Mucosa of stomach (tissue), 1 donor: ENCODE measurements at regions not wholly inside any gene's neighbourhood (a gene's known extent, or its start where the extent isn't known, plus 50 kb on each side); places are given as distances from the start of the nearest gene placed in this dataset.

ENCODE experiments used
- H3K27me3 ChIP-seq: one replicate; pipeline ENCODE4 v1.7.0; 2013; ENCODE audit warnings: mild to moderate bottlenecking, low read length; ENCODE audit not compliant: control insufficient read depth, insufficient read depth
- H3K36me3 ChIP-seq: one replicate; pipeline ENCODE4 v1.7.0; 2013; ENCODE audit warnings: low read length; ENCODE audit not compliant: control insufficient read depth, insufficient read depth
- H3K4me1 ChIP-seq: one replicate; pipeline ENCODE4 v1.7.0; 2013; ENCODE audit warnings: mild to moderate bottlenecking, low read length; ENCODE audit not compliant: control insufficient read depth, insufficient read depth
- H3K4me3 ChIP-seq: one replicate; pipeline ENCODE4 v1.7.0; 2013; ENCODE audit warnings: low read length
- H3K9ac ChIP-seq: one replicate; pipeline ENCODE4 v1.7.0; 2013; ENCODE audit warnings: mild to moderate bottlenecking, low read length, moderate library complexity
- H3K9me3 ChIP-seq: one replicate; pipeline ENCODE4 v1.7.0; 2013; ENCODE audit warnings: mild to moderate bottlenecking, low read length, moderate library complexity; ENCODE audit not compliant: control insufficient read depth
- donor health status: Pancreatic carcinoma.

DNA sequence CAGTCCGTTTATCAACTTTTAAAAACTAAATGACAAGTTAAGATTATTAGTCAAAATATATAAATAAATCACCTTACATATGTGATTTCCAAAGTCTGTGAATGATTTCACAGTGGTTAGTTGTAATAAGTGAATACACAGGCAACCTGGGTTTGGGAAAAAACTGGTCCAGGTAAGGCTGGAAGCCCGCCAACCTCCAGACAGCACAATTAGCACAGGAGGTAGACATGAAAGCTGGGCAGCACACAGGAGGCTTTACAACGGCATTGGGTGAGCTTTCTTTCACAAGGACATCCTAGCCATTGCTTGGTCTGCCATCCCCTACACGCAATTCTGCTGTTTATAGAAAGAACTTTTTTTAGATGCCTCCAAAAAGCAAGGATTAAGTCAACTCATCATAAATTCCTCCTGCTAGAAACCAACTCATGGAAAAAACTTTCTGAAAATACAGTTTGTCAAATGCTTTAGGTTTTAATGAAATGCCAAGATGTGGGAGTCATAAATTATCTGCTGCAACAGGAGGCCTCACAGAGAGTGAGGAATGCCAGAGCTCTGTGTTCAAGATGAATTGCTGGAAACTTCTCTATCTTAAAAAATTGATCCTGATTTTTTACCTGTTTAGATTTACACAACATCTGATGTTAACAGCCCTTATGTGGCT lies 346.8 kb upstream of the NFE2L3 start:
- Histone ChIP-seq H3K9ac (no peak overlapping the region), H3K4me1 (no peaks in the 10 kb centered on the region), H3K9me3 (no peaks in the 10 kb centered on the region), H3K4me3 (no peak overlapping the region), H3K36me3 (no peaks in the 10 kb centered on the region), H3K27me3 (no peaks in the 10 kb centered on the region)

DNA sequence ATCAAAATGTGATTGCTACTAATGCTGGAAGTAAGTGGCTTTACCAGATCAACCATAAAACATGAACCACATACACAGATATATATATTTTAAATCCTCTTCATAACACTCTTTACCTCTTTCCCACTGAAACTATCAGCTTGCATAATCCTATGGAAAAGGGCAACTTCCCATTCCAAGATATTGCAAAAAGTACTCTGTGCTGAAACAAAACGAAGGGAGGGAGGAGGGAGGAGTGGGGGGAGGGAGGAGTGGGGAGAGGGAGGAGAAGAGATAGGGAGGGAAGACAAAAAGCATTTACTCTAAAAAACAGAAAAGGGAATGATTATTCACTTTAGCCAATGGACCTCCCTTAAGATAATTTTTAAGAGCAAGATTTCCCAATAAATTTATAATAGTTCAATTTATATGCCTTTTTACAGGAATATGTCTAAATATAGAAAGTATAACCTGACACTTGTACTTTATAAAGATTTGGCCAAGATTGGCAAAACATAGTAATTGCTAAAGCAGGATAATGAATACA lies 344.8 kb upstream of the NFE2L3 start:
- Histone ChIP-seq H3K4me3 (no peak overlapping the region), H3K36me3 (no peaks in the 10 kb centered on the region), H3K4me1 (no peaks in the 10 kb centered on the region), H3K9ac (no peak overlapping the region), H3K9me3 (no peaks in the 10 kb centered on the region), H3K27me3 (no peaks in the 10 kb centered on the region)

DNA sequence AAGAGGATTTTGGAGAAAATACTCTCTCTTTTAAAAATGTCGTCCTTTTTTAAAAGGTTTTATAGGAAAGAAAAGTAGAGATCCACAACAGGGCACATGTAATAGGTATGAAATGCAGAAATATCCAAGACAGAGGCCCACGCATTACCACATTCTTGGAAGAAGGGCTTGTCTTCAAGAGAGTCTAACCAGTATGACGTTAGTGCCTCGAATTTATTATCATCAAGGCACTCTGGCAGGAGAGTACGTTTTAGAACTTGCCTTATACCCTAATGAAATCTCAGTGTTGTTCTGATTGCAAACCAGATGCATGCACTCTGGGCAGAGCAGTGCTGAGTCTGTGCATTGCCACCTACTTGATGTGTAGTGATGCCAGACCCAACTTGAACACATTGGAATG lies 342.6 kb upstream of the NFE2L3 start:
- Histone ChIP-seq H3K4me1 (no peaks in the 10 kb centered on the region), H3K9ac (no peak overlapping the region), H3K36me3 (no peaks in the 10 kb centered on the region), H3K9me3 (no peaks in the 10 kb centered on the region), H3K27me3 (no peaks in the 10 kb centered on the region), H3K4me3 (no peak overlapping the region)

DNA sequence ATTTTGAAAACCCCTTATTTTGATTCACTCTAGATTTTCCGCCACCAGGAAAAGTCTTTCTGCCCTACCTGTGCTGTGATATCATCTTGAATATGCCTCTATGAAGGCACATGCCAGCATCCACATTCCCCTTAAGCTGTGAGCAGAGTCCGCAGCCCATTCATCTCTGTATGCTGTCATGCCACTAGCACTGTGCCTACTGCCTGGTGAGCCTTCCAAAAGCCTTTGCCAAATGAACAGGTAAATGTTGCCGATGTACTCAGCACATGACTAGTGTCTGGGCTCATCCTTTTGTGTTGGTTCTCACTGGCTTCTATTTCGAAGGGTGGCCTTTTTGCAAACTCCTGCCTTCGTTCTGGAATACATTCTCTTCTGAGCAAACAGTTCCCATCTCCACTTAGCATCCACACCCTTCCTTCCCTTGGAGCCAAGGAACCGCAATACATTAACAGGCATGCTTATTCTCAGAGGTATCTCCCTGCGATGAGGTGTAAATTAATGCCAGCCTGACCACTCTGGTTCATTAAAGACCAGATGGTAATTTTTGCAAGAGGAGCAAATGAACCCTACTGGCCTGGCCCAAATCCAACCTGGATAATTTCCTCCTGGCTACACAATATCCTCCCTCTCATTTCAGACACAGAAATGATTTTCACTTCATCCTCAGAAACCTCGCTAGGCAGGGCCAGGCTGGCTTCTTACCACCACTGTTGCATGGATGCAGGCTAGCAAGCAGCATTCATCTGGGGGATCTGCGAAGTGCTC lies 339.7 kb upstream of the NFE2L3 start:
- H3K4me1 ChIP-seq: no peaks in the 10 kb centered on the region
- no peaks in the 10 kb centered on the region for H3K9me3 ChIP-seq
- no peaks in the 10 kb centered on the region for H3K27me3 ChIP-seq
- H3K36me3 ChIP-seq: no peaks in the 10 kb centered on the region
- no peak overlapping the region for H3K9ac ChIP-seq
- H3K4me3 ChIP-seq: no peak overlapping the region

DNA sequence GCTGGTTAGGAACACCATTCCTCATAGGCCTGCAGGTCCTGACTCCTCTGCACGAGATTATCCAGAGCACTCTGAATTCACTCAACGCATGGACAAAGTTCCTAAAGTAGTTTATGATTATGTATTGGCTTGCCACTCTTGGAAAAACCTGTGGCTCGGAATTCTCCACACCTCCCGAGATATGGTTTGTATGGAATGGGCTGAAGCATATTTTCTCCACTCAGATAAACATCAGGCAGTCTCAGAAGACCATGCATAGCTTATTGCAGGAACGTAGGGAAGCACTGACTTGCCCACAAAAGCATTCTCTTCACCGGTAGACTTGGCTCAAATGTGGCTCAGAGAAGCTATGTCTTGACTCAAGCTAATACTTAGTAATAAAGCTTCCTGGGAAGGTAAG lies 338.6 kb upstream of the NFE2L3 start:
- no peak overlapping the region for H3K4me3 ChIP-seq
- no peaks in the 10 kb centered on the region for H3K4me1 ChIP-seq
- H3K36me3 ChIP-seq: no peaks in the 10 kb centered on the region
- no peaks in the 10 kb centered on the region for H3K9me3 ChIP-seq
- no peaks in the 10 kb centered on the region for H3K27me3 ChIP-seq
- H3K9ac ChIP-seq: no peak overlapping the region

DNA sequence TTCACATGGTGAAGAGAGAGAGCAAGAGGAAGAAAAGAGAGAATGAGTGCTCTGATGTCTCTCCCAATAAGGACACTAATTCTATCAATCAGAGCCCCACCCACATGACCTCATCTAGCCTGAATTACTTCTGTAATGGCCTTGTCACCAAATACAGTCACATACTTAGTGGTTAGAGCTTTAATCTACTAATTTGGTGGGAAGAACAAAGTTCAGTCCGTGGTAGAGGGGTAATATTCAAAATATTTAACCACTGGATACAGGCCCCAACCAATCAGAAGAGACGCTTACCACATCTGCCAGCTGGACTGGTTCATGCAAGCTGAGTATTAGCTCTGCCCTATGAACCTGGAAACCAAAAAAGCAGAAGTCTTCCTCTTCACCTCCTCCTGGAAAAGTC lies 336.3 kb upstream of the NFE2L3 start:
- Histone ChIP-seq H3K4me1 (no peaks in the 10 kb centered on the region), H3K36me3 (no peaks in the 10 kb centered on the region), H3K9ac (no peak overlapping the region), H3K4me3 (no peak overlapping the region), H3K9me3 (no peaks in the 10 kb centered on the region), H3K27me3 (no peaks in the 10 kb centered on the region)

DNA sequence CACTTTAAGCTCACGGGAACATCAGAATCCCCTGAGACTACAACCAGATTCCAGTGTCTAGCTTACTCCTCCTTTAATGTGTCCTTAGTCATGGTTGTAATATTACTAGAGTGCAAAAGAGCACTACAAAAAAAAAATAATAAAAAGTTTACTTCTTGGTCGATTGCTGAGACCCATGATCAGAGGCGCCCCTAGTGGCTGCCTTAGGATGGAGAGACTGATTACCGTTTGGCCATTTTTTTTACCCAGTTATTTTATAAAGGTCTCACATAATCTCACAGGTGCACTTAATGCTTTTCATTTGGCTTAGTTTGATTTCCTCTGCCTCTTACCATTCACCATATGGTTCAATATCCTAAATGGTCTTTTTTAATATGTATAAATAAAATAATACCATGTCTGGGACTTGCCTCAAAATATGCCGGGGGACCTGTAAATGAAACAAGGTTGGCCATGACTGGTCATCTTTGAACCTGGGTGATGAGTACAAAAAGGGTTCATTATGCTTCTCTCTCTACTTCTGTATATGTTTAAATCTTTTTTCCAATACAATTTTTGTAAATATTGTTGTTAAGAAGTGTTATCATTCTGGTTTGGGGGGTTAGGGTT lies 331.5 kb upstream of the NFE2L3 start:
- Histone ChIP-seq H3K36me3 (no peaks in the 10 kb centered on the region), H3K9ac (no peak overlapping the region), H3K9me3 (no peaks in the 10 kb centered on the region), H3K4me3 (no peak overlapping the region), H3K4me1 (no peaks in the 10 kb centered on the region), H3K27me3 (no peaks in the 10 kb centered on the region)

DNA sequence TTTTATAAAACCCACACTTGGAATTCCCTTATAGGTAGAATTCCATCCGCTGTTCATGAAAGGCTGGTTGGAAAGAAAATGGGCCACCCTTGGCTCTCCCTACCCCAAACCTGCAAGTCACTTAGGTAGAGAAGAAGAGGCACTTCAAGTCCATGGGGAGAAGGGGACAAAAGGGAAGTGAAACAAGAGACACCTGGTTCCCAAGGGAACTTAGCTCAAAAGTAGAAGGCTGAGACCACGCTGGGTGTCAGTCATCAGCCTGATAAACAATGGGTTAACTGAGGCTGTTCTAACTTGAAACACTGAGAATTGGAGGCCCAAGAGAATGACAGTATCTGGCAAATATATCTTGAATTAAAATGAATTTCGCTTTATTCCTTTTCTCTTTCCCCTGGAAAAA lies 330.8 kb upstream of the NFE2L3 start:
- Histone ChIP-seq H3K36me3 (no peaks in the 10 kb centered on the region), H3K9me3 (no peaks in the 10 kb centered on the region), H3K27me3 (no peaks in the 10 kb centered on the region), H3K4me1 (no peaks in the 10 kb centered on the region), H3K9ac (no peak overlapping the region), H3K4me3 (no peak overlapping the region)

DNA sequence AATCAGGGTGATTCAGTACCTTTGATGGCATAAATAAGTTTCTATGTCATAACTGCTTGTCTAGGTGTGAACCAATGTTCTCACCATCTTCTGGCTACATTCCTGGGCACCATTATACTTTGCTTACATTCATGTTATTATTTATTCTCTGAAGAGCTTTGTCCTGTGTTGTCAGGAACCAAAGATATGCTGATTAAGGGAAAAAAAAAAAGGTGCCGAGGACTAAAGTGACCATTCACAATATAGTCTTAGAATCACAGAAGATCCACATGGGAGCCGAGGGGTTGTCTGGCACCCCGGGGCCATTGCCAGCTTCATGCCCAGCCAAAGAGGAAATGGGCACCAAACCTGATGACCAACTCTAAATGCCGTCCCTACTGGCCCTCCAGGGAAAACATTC lies 329.2 kb upstream of the NFE2L3 start:
- no peaks in the 10 kb centered on the region for H3K9me3 ChIP-seq
- H3K9ac ChIP-seq: no peak overlapping the region
- H3K4me3 ChIP-seq: no peak overlapping the region
- H3K4me1 ChIP-seq: no peaks in the 10 kb centered on the region
- no peaks in the 10 kb centered on the region for H3K27me3 ChIP-seq
- no peaks in the 10 kb centered on the region for H3K36me3 ChIP-seq

DNA sequence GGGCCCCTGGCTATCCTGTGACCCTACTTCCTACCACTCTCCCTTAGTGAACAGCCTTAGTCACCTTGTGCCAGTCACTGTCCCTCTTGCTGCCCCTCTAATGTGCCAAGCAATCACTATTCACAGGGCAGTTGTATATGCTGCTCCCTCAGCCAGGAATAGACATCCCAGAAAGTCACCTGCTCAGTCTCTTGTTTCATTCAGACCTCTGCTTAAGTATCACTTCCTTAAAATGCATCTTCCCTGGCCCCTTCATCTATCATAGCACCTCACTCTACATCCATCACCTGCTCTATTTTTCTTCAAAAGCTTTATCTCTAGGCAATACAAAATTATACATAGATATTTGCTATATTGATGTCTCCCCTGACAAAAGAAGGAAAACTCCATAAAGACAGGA lies 328.4 kb upstream of the NFE2L3 start:
- H3K4me1 ChIP-seq: no peaks in the 10 kb centered on the region
- no peaks in the 10 kb centered on the region for H3K9me3 ChIP-seq
- no peaks in the 10 kb centered on the region for H3K27me3 ChIP-seq
- H3K9ac ChIP-seq: no peak overlapping the region
- H3K4me3 ChIP-seq: no peak overlapping the region
- no peaks in the 10 kb centered on the region for H3K36me3 ChIP-seq

DNA sequence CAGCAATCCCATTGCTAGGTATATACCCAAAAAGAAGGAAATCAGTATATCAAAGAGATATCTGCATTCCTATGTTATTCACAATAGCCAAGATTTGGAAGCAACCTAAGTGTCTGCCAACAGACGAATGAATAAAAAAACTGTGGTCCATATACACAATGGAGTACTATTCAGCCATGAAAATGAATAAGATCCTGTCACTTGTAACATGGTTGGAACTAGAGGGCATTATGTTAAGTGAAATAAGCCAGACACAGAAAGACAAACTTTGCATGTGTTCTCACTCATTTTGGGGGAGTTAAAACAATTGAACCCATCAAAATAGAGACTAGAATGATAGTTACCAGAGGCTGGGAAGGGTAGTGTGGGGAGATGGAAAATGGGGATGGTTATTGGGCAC lies 323.5 kb upstream of the NFE2L3 start:
- Histone ChIP-seq H3K9ac (no peak overlapping the region), H3K9me3 (no peaks in the 10 kb centered on the region), H3K4me1 (peaks cover 5% of the 10 kb centered on the region), H3K27me3 (no peaks in the 10 kb centered on the region), H3K4me3 (no peak overlapping the region), H3K36me3 (no peaks in the 10 kb centered on the region)

DNA sequence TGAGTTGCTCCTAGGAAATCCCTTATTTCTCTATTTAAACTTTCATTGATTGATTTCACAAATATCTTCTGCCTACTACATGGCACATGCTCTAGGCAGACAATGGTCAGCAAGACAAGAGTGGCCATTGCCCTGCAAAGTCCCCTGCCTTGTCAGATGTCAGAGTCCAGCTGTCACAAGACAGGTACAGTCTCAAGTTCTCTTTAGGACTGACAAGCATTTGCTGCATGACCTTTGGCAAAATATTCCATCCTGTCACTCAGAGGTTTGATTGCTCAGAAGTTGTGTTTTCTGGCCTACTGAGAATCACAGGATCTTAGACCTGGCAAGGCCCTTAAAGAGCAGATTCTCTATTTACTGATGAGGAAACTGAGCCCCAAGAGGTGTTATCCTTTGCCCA lies 322.3 kb upstream of the NFE2L3 start:
- no peaks in the 10 kb centered on the region for H3K27me3 ChIP-seq
- H3K4me3 ChIP-seq: no peak overlapping the region
- H3K36me3 ChIP-seq: no peaks in the 10 kb centered on the region
- no peak overlapping the region for H3K9ac ChIP-seq
- H3K9me3 ChIP-seq: no peaks in the 10 kb centered on the region
- peaks cover 5% of the 10 kb centered on the region for H3K4me1 ChIP-seq
